NCI-H774 (cell line): ENCODE measurements at regions not wholly inside any gene's neighbourhood (a gene's known extent, or its start where the extent isn't known, plus 50 kb on each side); places are given as distances from the start of the nearest gene placed in this dataset.

Source experiments
- DNase-seq: peaks from one replicate; lab custom pipeline; 2025; lab: John Stamatoyannopoulos, UW

- no peak for DNase-seq
Observed at GRCh38 chrX:8232406-8232805, 61.3 kb upstream of the VCX2 start.

GRCh38 chrX:8233091-8233490, 62.0 kb upstream of the VCX2 start:
- no peak for DNase-seq

GRCh38 chrX:8235026-8235425, 64.0 kb upstream of the VCX2 start:
- DNase-seq = no peak

GRCh38 chrX:8237718-8238117, 66.7 kb upstream of the VCX2 start:
- no peak for DNase-seq

GRCh38 chrX:8242431-8243020, 71.5 kb upstream of the VCX2 start:
- DNase-seq = no peak

- DNase-seq = no peak
Observed at GRCh38 chrX:8244301-8244700, 73.2 kb upstream of the VCX2 start.

- DNase-seq = no peak
Observed at GRCh38 chrX:8245411-8245810, 74.3 kb upstream of the VCX2 start.

- no peak for DNase-seq
Observed at GRCh38 chrX:8253096-8253495, 82.0 kb upstream of the VCX2 start.

- no peak for DNase-seq
Observed at GRCh38 chrX:8254401-8254800, 83.3 kb upstream of the VCX2 start.

- DNase-seq = no peak
Observed at GRCh38 chrX:8272821-8273220, 101.8 kb upstream of the VCX2 start.

GRCh38 chrX:8273451-8273895, 102.4 kb upstream of the VCX2 start:
- no peak for DNase-seq

GRCh38 chrX:8274170-8274569, 103.1 kb upstream of the VCX2 start:
- DNase-seq = no peak

- no peak for DNase-seq
Observed at GRCh38 chrX:8278557-8278956, 107.5 kb upstream of the VCX2 start.

GRCh38 chrX:8279323-8279722, 108.3 kb upstream of the VCX2 start:
- no peak for DNase-seq

GRCh38 chrX:8284131-8284530, 113.1 kb upstream of the VCX2 start:
- DNase-seq = no peak

GRCh38 chrX:8288590-8288989, 117.5 kb upstream of the VCX2 start:
- no peak for DNase-seq

- no peak for DNase-seq
Observed at GRCh38 chrX:8289523-8289922, 118.5 kb upstream of the VCX2 start.

- no peak for DNase-seq
Observed at GRCh38 chrX:8297766-8298165, 126.7 kb upstream of the VCX2 start.

GRCh38 chrX:8304668-8305067, 133.6 kb upstream of the VCX2 start:
- no peak for DNase-seq

- DNase-seq = no peak
Observed at GRCh38 chrX:8305350-8305749, 134.3 kb upstream of the VCX2 start.

GRCh38 chrX:8306291-8306925, 135.3 kb upstream of the VCX2 start:
- DNase-seq = no peak

- DNase-seq = no peak
Observed at GRCh38 chrX:8310409-8310808, 139.3 kb upstream of the VCX2 start.

GRCh38 chrX:8313844-8314243, 142.8 kb upstream of the VCX2 start:
- DNase-seq = no peak

GRCh38 chrX:8314881-8315280, 143.8 kb upstream of the VCX2 start:
- DNase-seq = no peak
